ENCODE measurements at regions not wholly inside any gene's neighbourhood (a gene's known extent, or its start where the extent isn't known, plus 50 kb on each side); places are given as distances from the start of the nearest gene placed in this dataset.

- no peak for TF ChIP-seq CTCF (IDR thresholded peaks at IDR 0.05)
- TF ChIP-seq POLR2A (IDR thresholded peaks at IDR 0.05): no peak
These were observed 135.0 kb downstream of the FOXG1 start for GRCh38 chr14:28901631-28902030.
